ENCODE measurements at regions not wholly inside any gene's neighbourhood (a gene's known extent, or its start where the extent isn't known, plus 50 kb on each side); places are given as distances from the start of the nearest gene placed in this dataset.

DNA sequence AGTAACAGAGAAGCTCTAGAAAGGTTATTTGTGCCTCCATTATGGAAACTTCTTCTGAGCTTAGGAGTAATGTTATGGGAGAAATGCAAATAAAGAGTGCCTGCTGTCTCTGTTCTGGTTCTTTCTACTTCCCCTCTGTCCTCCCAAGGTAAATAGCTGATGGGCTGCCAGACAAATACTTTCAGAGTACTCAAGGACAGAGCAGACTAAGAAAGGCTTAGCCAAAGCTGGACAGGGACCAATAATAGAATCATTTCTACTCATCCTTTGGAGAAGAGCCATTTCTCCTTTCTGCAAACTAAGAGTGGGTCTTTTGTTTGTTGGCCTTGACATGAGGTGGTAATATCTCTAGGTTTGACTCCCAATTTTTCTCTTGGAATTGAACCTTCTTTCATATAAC is 136.1 kb downstream of the MID1IP1 start:
- Histone ChIP-seq H3K23ac (ENCODE audit: insufficient read length, low read depth, low read length) (no peak overlapping the region), H2BK120ac (ENCODE audit: low read depth, low read length, poor library complexity, severe bottlenecking) (no peak overlapping the region), H3K18ac (ENCODE audit: insufficient read length, low read depth, low read length) (no peak overlapping the region), H3K9me3 (ENCODE audit: control insufficient read depth, low read depth, low read length) (peaks cover 3% of the 10 kb centered on the region), H3K79me1 (ENCODE audit: insufficient read depth, low read depth, low read length, poor library complexity, severe bottlenecking) (no peaks in the 10 kb centered on the region), H4K20me1 (ENCODE audit: control insufficient read depth, insufficient read depth, insufficient read length) (no peaks in the 10 kb centered on the region), H3K27me3 (ENCODE audit: insufficient read depth, low read length) (no peaks in the 10 kb centered on the region), H3K4me2 (ENCODE audit: insufficient read depth, insufficient read length, low read length) (no peak overlapping the region), H4K91ac (ENCODE audit: insufficient read length, low read depth, low read length) (no peak overlapping the region), H3K79me2 (ENCODE audit: insufficient read depth, low read length) (no peaks in the 10 kb centered on the region), H3K27ac (ENCODE audit: insufficient read length, low read depth, low read length) (no peak overlapping the region), H2BK20ac (ENCODE audit: low read depth, low read length, poor library complexity, severe bottlenecking) (no peak overlapping the region), H2BK5ac (ENCODE audit: insufficient read length, low read length) (no peak overlapping the region), H3K56ac (ENCODE audit: insufficient read length, low read depth, low read length) (no peak overlapping the region), H4K8ac (replicated peaks; ENCODE audit: insufficient read length, low read depth, low read length) (no peak overlapping the region), H3K9ac (ENCODE audit: extremely low read depth, insufficient read length, low read length) (no peak overlapping the region), H2AK5ac (ENCODE audit: insufficient read length, low read length) (no peak overlapping the region), H3K4me1 (ENCODE audit: insufficient read depth, low read length) (no peaks in the 10 kb centered on the region), H2AFZ (ENCODE audit: low read length) (no peak overlapping the region), H2BK12ac (ENCODE audit: insufficient read length, low read depth, low read length) (no peak overlapping the region), H3K4ac (ENCODE audit: low read depth, low read length) (no peak overlapping the region), H2BK15ac (ENCODE audit: low read depth, low read length) (no peak overlapping the region), H4K5ac (ENCODE audit: insufficient read length, low read depth, low read length) (no peak overlapping the region), H3K14ac (ENCODE audit: insufficient read depth, low read length) (no peak overlapping the region), H3T11ph (ENCODE audit: low read length) (no peak overlapping the region), H3K23me2 (ENCODE audit: insufficient read length, low read depth, low read length, poor library complexity, severe bottlenecking) (no peaks in the 10 kb centered on the region)
- TF ChIP-seq, protein P1, sequence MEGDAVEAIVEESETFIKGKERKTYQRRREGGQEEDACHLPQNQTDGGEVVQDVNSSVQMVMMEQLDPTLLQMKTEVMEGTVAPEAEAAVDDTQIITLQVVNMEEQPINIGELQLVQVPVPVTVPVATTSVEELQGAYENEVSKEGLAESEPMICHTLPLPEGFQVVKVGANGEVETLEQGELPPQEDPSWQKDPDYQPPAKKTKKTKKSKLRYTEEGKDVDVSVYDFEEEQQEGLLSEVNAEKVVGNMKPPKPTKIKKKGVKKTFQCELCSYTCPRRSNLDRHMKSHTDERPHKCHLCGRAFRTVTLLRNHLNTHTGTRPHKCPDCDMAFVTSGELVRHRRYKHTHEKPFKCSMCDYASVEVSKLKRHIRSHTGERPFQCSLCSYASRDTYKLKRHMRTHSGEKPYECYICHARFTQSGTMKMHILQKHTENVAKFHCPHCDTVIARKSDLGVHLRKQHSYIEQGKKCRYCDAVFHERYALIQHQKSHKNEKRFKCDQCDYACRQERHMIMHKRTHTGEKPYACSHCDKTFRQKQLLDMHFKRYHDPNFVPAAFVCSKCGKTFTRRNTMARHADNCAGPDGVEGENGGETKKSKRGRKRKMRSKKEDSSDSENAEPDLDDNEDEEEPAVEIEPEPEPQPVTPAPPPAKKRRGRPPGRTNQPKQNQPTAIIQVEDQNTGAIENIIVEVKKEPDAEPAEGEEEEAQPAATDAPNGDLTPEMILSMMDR (conservative IDR thresholded peaks at IDR 0.05) = no peak
- Mint-ChIP-seq H3K4me1 (no peaks in the 10 kb centered on the region), H3K36me3 (ENCODE audit: insufficient read depth in 1 of 3, low read depth in 3 of 3) (no peaks in the 10 kb centered on the region; a peak in 2 of 7 replicates), H3K27me3 (ENCODE audit: low read depth) (no peaks in the 10 kb centered on the region), H3K9me3 (peaks cover 34 to 38% of the 10 kb centered on the region in 2 experiments), H3K27ac (no peak overlapping the region), H3K4me3 (no peak overlapping the region)
- DNase-seq = no peak

Measured in H9 (cell line).